ENCODE measurements at regions not wholly inside any gene's neighbourhood (a gene's known extent, or its start where the extent isn't known, plus 50 kb on each side); places are given as distances from the start of the nearest gene placed in this dataset.

- Mint-ChIP-seq H3K4me1 (ENCODE audit: low read depth, unreplicated experiment) (no peaks in the 10 kb centered on the region), H3K9me3 (ENCODE audit: unreplicated experiment) (peaks cover 13% of the 10 kb centered on the region), H3K27ac (ENCODE audit: unreplicated experiment) (no peak overlapping the region), H3K27me3 (ENCODE audit: insufficient read depth, unreplicated experiment) (peaks cover 5% of the 10 kb centered on the region), H3K4me3 (ENCODE audit: unreplicated experiment) (no peak overlapping the region), H3K36me3 (ENCODE audit: insufficient read depth, unreplicated experiment) (no peaks in the 10 kb centered on the region)
- Histone ChIP-seq H3K9me3 (no peaks in the 10 kb centered on the region), H3K4me1 (no peaks in the 10 kb centered on the region), H3K4me3 (ENCODE audit: low read depth, low read length) (no peak overlapping the region), H3K27me3 (replicated peaks; ENCODE audit: control insufficient read depth, insufficient read depth, low read length) (no peaks in the 10 kb centered on the region), H3K36me3 (ENCODE audit: control insufficient read depth, insufficient read depth, low read length) (no peaks in the 10 kb centered on the region)
- ChIA-PET CTCF (no interaction called here), POLR2A (no interaction called here)
- intact Hi-C loops (cut with micrococcal nuclease; ENCODE audit: unreplicated experiment): no loop called here
- no TSS peak for BruUV-seq (replicated peaks)
- TF ChIP-seq CTCF (IDR thresholded peaks at IDR 0.05; ENCODE audit: insufficient read depth in 1 of 2, low read depth in 1 of 2, low read length in 1 of 2, severe bottlenecking in 1 of 2, unreplicated experiment in 1 of 2): no peak
- no peak for DNase-seq
Observed at GRCh38 chr1:4944072-4944471, 289.7 kb downstream of the AJAP1 start.

- no peak for DNase-seq
- no peaks in the 10 kb centered on the region for H3K9me3 ChIP-seq
- Mint-ChIP-seq H3K36me3 (ENCODE audit: insufficient read depth, unreplicated experiment) (no peaks in the 10 kb centered on the region), H3K4me1 (ENCODE audit: low read depth, unreplicated experiment) (no peaks in the 10 kb centered on the region), H3K27me3 (ENCODE audit: insufficient read depth, unreplicated experiment) (peaks cover 5% of the 10 kb centered on the region), H3K4me3 (ENCODE audit: unreplicated experiment) (no peak overlapping the region), H3K27ac (ENCODE audit: unreplicated experiment) (no peak overlapping the region), H3K9me3 (ENCODE audit: unreplicated experiment) (peaks cover 15% of the 10 kb centered on the region)
- no peak for TF ChIP-seq CTCF (IDR thresholded peaks at IDR 0.05; ENCODE audit: insufficient read depth in 1 of 2, low read depth in 1 of 2, low read length in 1 of 2, severe bottlenecking in 1 of 2, unreplicated experiment in 1 of 2)
- intact Hi-C loops (cut with micrococcal nuclease; ENCODE audit: unreplicated experiment): no loop called here
- no peaks in the 10 kb centered on the region for H3K27me3 ChIP-seq (replicated peaks; ENCODE audit: control insufficient read depth, insufficient read depth, low read length)
- CTCF ChIA-PET: no interaction called here
- no peak overlapping the region for H3K4me3 ChIP-seq (ENCODE audit: low read depth, low read length)
- no peaks in the 10 kb centered on the region for H3K36me3 ChIP-seq (ENCODE audit: control insufficient read depth, insufficient read depth, low read length)
- POLR2A ChIA-PET: no interaction called here
- H3K4me1 ChIP-seq: no peaks in the 10 kb centered on the region
- no TSS peak for BruUV-seq (replicated peaks)
Observed at GRCh38 chr1:4939266-4939665, 284.9 kb downstream of the AJAP1 start.

GRCh38 chr1:4937876-4938534, 283.6 kb downstream of the AJAP1 start:
- intact Hi-C loops (cut with micrococcal nuclease; ENCODE audit: unreplicated experiment): no loop called here
- ChIA-PET CTCF (no interaction called here), POLR2A (no interaction called here)
- Mint-ChIP-seq H3K36me3 (ENCODE audit: insufficient read depth, unreplicated experiment) (no peaks in the 10 kb centered on the region), H3K4me1 (ENCODE audit: low read depth, unreplicated experiment) (no peaks in the 10 kb centered on the region), H3K27ac (ENCODE audit: unreplicated experiment) (no peak overlapping the region), H3K9me3 (ENCODE audit: unreplicated experiment) (peaks cover 15% of the 10 kb centered on the region), H3K4me3 (ENCODE audit: unreplicated experiment) (no peak overlapping the region), H3K27me3 (ENCODE audit: insufficient read depth, unreplicated experiment) (no peaks in the 10 kb centered on the region)
- Histone ChIP-seq H3K9me3 (no peaks in the 10 kb centered on the region), H3K36me3 (ENCODE audit: control insufficient read depth, insufficient read depth, low read length) (no peaks in the 10 kb centered on the region), H3K4me1 (no peaks in the 10 kb centered on the region), H3K4me3 (ENCODE audit: low read depth, low read length) (no peak overlapping the region), H3K27me3 (replicated peaks; ENCODE audit: control insufficient read depth, insufficient read depth, low read length) (no peaks in the 10 kb centered on the region)
- no peak for TF ChIP-seq CTCF (IDR thresholded peaks at IDR 0.05; ENCODE audit: insufficient read depth in 1 of 2, low read depth in 1 of 2, low read length in 1 of 2, severe bottlenecking in 1 of 2, unreplicated experiment in 1 of 2)
- no peak for DNase-seq
- no TSS peak for BruUV-seq (replicated peaks)

All from Caco-2 (cell line).